HG02870 (cell line): ENCODE measurements at regions not wholly inside any gene's neighbourhood (a gene's known extent, or its start where the extent isn't known, plus 50 kb on each side); places are given as distances from the start of the nearest gene placed in this dataset.
"Not testable (repeated sequence)": the region's sequence is repeated elsewhere in the genome, so short reads cannot be mapped to it uniquely, and the experiment has no call there.

Source experiments
- ATAC-seq: cut with Tn5 transposase; IDR thresholded peaks from one replicate; pipeline ENCODE4 v1.9.1; 2021; ENCODE audit warnings: mild to moderate bottlenecking, moderate library complexity; ENCODE audit not compliant: unreplicated experiment

DNA sequence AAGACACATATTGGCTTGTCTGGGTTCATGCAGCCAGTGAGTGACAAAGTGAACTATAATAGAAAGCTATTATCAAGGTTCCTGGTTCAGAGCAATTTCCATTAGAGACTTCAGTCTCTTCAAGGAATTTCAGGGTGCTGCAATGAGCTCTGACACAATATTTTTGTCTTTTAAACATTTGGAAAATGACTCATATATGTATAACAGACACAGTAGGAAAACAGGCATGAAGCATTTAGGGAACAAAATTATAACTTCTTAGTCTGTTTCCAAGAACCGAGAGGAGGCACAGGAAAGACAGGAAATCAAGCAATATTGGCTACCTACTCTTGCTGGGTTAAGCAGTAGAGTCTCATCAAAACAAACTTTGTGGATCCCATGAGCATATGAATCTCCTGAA lies 170.4 kb downstream of the PTPRC start:
- no peak for ATAC-seq

DNA sequence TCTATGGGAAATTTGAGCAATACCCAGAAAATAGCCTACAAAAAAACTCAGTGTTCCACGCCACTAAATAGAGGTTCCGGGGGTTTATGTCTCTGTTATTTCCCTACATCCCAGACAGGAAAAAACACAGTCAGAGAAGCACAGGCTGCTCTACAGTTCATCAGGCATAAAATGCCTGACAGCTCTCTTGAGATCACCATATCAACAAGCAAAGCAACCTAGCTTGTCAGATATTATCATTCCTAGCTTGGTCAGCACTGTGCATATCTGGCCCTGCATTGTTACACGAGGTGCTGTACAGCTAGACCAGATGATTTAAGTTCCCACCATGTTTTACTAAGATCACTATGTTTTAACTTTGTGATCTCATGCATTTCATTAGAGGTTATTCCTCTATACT lies 172.6 kb downstream of the PTPRC start:
- no peak for ATAC-seq

GRCh38 chr1:198823626-198824025 lies 184.8 kb downstream of the PTPRC start:
- ATAC-seq = no peak

- no peak for ATAC-seq
These were observed 186.4 kb downstream of the PTPRC start for GRCh38 chr1:198825254-198825653.

DNA sequence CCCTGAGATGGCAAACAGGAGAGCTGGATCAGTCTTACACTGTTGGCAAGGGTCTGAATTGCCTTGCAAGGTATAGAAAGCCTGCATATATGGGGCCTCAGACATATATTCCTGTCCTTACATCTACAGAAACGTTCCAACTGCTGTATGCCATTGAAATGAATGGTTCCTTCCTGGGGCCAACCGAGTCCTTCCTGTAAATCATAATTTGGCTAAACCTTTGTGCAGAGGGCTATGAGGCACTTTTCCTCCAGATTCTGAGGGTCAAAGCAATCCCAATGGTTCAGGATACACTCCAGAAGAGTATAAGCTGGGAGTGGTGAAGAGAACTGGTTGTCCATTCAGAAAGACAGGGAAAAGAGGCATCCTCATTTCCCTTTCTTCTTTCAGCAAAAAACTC lies 190.5 kb downstream of the PTPRC start:
- ATAC-seq = no peak

- no peak for ATAC-seq
These were observed 191.1 kb downstream of the PTPRC start for GRCh38 chr1:198829944-198830343.

DNA sequence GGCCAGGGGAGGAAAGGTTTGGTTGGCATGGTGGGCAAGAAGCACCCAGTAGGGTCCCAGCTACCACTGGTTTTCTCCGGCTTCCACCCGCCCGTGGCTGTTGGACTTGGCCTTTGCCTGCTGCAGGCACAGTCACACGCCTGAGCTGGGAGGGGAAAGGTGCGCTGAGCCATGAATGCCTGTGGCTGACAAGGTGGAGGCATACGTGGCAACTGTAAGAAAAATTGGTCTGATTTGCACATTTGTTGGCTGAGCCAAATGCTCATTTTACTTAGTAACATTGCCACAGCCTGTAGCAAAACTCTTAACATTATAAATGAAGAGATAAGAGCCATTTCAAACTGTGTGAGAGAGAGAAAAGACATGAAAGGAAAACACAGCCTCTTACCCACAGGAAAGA lies 191.6 kb downstream of the PTPRC start:
- ATAC-seq = no peak

DNA sequence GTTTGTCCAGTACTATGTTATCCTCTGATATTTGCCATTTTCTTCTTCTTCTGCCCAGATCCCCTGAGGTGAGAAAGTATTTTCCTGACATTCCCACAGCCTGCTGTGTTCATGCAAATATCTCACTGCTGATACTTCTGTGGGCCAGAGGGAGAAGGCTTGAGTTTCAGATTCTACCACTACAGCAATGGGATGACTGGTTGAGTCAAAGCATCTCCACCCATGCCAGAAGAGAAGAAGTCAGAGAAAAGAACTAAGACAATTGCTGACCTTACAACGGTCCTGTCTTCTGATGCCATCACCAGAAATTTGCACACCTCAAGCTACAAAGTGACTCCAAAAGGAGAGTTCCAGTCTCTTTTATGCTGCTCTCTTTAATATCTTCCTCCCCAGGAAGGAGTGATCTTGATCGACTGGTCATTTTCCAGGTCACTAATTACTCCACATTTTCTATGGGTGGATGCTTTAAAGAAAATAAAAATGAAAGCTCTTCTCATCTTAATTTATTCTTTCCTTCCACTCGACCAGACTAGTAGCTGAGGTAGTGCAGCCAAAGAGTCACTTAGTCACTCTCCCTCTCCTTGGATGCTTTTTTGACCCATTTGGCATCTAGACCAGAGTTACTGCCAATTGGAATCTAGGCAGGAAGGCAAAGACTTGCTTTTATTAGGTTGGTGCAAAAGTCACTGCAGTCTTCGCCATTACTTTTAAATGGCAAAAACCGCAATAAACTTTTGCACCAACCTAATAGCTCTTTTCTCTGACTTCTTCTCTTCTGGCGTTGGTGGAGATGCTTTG lies 195.1 kb downstream of the PTPRC start:
- peak; percentile 67 for ATAC-seq

DNA sequence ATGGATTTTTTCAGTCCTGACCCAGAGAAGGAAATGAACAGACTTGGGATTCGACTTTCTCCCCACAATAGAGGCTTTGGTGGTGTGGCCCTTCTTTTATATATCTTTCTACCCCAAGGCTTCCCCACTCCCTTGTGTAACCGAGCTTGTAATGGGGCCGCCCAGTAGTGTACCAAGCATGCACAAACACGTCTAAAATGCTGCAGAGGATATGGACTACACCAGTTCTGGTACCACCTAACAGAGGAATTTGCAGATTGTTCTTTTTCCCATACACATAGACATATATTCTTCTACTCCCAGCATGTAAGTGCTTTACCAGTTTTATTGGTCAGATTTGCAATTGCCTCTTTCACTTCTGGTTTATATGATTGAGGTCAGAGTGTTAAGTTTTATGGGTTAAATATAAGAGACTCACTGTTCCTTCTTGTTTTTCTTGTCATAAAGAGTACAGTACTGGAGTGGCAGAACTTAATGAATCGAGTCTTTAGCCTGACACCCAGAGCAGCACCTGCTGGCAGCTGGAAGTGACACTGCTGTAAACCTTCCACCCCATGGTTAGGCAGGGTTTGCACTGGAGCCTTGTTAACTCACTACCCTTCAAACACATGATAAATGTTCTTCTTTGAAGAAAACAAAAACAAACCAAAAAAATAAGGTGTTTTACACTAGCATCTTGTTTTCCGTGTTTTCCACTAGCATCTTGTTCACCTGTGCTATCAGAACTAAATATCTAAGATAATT lies 198.6 kb downstream of the PTPRC start:
- ATAC-seq = no peak

GRCh38 chr1:198838022-198838342 lies 199.1 kb downstream of the PTPRC start:
- ATAC-seq = no peak

DNA sequence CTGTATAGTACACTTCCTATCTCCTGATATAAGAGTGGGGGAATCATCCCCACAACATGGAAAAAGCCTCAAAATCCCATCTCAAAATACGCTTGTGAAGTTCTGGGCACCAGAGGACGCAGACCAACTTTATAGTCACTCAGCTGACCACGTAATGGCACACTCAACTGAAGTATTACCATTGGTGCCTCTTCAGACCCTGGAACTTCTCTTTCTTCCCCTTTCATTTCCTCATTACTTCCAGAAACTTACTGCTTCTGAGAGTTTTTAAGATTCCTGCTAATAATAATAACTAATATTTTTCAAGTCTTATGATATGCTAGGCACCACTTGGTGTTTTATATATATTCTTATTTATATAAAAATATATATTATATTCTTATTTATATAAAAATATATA lies 202.6 kb downstream of the PTPRC start:
- ATAC-seq = no peak

GRCh38 chr1:198842686-198843085 lies 203.8 kb downstream of the PTPRC start:
- no peak for ATAC-seq

DNA sequence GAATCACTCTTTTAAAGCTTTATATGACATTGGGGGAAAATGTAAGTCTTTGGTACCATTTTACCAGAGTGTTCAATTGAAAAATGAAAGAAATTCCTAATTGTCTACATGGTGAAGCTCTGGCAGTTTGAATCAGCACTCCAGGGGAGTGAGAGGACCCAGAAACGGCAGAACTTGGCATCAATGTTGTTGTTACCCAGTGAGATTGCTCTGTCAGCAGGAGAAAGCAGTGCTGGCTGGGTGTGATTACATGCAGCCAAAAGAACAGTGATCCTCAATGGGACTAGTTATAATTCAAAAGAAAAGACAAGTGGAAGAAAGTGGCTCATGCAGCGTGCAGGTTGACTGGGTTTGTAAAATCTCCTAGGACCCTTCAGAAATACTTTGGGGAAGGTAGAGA lies 206.4 kb downstream of the PTPRC start:
- no peak for ATAC-seq

DNA sequence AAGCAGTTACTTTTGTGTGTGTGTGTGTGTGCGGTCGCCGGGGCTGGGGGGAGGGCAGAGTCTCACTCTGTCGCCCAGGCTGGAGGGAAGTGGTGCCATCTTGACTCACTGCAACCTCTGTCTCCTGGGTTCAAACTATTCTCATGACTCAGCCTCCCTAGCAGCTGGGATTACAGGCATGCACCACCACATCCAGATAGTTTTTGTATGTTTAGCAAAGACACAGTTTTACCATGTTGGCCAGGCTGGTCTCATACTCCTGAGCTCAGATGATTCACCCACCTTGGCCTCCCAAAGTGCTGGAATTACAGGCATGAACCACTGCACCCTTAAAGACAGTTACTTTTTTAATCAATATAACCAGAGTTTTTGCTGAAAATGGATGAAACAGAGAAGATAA lies 207.0 kb downstream of the PTPRC start:
- ATAC-seq = no peak

DNA sequence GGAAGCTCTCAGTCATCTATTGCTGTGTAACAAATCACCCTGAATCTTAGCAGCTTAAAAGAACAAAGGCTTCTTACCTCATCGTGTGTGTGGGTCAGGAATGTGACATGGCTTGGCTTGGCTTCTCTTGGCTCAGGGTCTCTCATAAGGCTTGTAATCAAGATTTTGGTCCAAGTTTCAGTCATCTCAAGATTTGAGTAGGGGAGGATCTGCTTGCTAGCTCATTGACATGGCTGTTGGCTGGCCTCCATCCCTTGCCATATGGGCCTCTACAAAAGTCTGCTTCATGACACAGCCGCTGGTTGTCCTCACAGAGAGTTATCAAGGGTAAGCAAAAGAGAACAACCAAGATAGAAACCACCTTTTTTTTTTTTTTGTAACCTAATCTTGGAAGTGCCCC lies 207.7 kb downstream of the PTPRC start:
- ATAC-seq = no peak

DNA sequence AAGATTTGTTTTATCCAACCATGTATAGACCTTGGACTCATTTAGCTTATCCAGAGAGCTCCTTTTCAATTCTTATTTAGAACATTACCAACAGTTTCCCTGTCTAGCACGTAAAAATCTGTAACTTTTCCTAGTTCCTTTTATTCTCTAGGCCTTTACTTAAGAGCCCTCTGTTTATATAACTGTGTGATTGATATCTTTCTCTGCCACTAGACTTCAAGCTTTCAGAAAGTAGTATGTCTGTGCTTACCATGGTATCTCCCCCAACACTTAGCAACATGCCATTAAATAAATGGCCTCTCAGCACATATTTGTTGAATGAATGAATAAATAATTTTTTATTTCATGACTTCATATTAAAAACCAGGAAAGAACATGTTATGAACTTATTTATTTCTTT lies 209.4 kb downstream of the PTPRC start:
- ATAC-seq = no peak

DNA sequence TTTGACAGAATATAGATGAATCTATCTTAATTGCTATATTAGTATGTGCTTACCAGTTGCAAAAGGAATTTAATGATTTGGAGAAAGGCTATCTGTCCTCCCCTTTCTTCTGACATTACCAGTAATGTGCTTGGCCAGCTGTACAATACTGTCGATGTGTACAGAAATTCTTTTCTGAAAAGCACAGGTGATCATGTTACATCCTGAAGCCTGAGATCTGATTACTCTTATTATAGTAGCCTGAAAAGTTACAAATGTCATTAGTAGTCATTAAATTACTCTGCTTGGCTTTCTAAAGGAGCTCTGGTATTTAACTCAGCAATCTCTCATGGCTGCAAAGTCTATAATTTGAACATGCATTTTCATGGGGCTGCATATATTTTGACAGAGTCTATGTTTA lies 209.8 kb downstream of the PTPRC start:
- ATAC-seq = no peak

DNA sequence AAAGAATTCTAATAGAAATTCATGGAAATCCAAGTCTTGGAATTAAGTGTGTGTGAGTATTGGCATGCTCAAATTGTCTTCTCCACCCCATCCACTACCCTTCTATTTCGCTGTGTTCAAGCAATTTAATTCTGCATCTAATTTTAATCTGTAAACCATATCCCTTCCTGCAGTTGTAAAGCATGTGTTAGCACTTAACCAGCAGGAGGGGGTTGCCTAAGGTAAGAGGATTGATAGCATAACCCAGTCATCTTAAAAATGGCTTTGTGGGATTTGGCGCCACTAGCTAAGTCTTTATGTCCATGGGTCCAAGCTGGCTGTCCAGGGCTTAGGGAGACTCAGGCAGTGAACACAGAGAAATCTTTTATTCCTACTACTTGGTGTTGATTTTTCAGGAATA lies 210.3 kb downstream of the PTPRC start:
- ATAC-seq = no peak

DNA sequence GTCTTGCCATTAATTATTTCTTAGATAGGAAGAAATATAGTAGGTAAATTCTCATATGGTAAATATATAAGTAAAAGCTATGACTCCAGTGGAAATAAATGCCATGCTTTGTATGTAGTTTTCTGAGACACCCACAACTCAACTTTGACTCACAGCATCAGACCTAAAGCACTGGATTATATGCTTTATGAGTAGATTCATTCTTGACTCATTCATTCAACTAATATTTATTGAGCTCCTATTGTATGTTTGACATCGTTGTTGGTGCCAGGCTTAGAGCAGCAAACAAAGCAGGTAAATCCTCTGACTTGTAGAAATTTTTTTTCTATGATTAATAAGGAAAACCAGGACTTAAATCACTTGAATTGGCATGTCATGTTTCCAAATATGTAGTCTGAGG lies 211.4 kb downstream of the PTPRC start:
- no peak for ATAC-seq

GRCh38 chr1:198850966-198851365 lies 212.1 kb downstream of the PTPRC start:
- ATAC-seq = not testable (repeated sequence)

DNA sequence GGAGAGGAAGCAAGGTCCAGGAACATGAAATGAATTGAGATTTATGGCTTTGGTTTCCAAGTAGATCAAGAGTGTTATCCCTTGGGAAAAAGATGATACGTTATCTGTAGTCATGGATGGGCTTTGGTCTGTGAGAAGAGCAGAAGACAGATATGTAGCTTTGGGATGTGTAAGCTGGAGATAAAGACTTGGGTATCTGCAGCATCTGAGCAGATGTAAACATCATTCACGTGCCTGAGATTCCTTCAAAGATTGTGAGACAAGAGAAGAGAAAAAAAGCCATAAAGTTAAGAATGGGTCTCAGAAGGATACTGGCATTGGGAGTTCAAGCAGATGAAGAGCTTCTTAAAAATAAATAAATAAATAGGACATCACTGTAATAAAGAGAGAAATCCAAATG lies 217.8 kb downstream of the PTPRC start:
- no peak for ATAC-seq

- ATAC-seq = no peak
These were observed 219.2 kb downstream of the PTPRC start for GRCh38 chr1:198858033-198858432.

DNA sequence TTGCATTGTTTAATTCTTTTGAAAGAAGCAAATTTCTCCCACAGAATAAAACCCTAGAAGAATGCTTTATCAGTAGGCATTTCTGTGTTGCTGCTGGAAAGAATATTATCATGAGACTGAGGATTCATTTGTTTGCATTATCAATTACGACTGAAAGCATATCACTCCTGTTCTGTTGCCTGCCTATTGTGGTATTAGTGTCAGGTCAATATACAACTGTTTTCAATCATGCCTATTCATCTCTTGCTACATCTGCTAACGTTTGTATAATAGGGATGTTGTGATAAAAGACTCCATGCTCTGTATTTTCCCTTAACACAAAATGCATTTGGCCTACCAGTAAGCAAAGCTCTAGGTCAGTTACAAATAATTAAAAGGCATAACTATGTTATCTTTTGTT lies 221.5 kb downstream of the PTPRC start:
- no peak for ATAC-seq
